HG03521 (cell line): ENCODE measurements at regions not wholly inside any gene's neighbourhood (a gene's known extent, or its start where the extent isn't known, plus 50 kb on each side); places are given as distances from the start of the nearest gene placed in this dataset.

ENCODE experiments used
- ATAC-seq: cut with Tn5 transposase; IDR thresholded peaks from one replicate; pipeline ENCODE4 v1.9.1; 2021; ENCODE audit warnings: mild to moderate bottlenecking, moderate library complexity; ENCODE audit not compliant: unreplicated experiment

DNA sequence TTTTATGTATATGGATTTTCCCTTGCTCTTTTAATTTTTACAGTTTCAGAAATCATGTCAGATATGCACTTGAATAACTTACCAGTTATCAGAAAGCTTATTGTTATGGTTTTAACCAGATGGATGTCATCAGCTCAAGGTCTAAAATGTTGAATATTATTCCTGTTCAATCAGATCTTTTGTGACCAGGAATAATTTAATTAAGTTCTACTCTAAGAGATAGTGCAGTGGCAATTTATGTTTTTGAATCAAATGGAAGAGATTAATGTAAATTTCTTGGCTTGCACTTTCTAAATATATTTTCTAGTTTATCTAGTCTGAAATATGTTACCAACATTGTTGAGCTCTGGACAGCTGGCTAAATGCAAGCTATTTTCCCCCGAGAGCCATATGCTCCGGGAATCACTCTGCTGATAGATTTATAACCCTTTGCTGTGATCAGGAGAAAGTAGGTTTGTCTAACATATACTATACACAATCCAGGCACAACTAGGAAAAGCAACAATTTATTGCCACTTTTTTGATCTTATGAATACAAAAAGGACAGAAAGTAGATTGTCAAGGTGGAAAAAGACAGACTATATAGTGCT is 76.8 kb upstream of the CD96 start:
- ATAC-seq, result no peak

- no peak for ATAC-seq
Measured at GRCh38 chr3:111470032-111470431, 72.0 kb upstream of the CD96 start.

DNA sequence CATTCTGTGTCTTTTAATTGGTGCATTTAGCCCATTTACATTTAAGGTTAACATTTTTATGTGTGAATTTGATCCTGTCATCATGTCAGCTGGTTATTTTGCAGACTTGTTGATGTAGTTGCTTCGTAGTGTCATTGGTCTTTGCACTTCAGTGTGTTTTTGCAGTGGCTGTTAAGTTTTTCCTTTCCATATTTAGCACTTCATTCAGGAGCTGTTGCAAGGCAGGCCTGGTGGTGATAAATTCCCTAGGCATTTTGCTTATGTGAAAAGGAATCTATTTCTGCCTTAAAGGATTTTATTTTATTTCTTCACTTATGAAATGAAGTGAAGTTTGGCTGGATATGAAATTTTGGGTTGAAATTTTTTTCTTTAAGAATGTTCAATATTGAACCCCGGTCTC is 70.2 kb upstream of the CD96 start:
- no peak for ATAC-seq

GRCh38 chr3:111472556-111472955 is 69.4 kb upstream of the CD96 start:
- no peak for ATAC-seq

DNA sequence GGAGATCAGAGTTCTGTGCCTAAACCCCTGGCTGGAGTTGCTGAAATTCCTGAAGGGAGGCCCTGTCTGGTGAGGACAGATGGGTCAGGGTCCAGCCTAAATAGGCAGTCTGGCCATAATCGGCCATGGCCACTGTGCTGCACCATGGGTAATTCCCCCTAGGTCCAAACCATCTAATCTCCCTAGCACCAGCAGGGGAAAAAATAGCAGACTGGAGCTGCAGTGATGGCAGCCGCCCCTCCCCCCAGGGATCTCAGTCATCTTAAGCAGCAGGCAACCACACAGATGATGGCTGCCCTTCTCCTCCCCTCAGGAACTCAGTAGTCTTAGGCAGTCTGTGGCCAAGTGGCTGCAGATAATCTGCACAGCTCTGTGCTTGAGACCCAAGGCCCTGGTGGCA is 68.4 kb upstream of the CD96 start:
- no peak for ATAC-seq

DNA sequence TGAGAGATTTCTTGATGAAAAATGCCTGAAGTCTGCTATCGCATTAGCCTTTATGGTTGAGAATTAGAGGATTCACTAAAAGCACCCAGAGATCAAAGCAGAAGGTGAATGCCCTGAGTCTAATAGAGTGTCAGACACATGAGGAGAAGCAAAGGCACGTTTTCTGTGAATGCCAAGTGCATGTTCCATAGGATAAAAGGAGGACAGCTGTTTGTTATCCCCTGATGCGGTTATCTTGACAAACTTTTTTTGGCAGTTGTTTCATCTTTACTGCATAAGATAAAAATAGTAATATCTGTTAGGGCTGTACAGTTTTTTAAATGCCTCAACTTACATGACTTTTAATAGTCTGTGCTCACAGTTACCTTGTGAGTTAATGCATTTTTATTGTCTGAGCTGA is 65.3 kb upstream of the CD96 start:
- ATAC-seq, result no peak

DNA sequence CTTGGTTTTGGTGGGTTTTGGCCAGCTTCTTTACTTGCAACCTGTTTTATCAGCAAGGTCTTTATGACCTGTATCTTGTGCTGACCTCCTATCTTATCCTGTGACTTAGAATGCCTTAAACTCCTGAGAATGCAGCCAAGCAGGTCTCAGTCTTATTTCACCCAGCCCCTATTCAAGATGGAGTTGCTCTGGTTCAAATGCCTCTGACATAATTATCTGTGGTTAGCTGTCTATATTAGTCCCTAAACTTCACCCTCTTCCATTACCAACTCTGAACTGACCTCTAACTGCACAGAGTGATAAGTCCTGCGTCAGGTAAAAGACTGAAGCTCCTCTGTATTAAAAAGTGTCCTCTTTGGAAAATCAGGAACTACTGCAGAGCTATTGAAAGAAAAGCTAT is 61.9 kb upstream of the CD96 start:
- no peak for ATAC-seq

DNA sequence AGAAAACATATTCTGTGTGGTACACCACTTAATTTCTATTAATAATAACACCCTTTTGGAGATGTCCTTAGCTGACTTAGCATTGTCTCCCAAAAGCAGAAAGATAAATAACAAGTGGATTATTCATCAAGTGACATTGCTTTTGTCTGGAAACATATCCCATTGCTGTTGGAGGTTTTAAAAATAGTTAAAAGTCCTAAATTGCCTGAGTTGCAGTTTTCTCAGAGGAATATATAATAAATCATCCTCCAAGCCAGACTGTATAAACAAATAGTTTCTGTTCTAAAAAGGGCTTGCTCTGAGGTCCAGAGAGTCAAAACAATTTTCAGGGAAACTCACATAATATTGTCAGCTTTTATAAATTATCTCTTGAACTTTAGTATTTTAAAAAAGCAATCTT is 60.4 kb upstream of the CD96 start:
- ATAC-seq, result no peak

GRCh38 chr3:111482574-111482973 is 59.4 kb upstream of the CD96 start:
- no peak for ATAC-seq

DNA sequence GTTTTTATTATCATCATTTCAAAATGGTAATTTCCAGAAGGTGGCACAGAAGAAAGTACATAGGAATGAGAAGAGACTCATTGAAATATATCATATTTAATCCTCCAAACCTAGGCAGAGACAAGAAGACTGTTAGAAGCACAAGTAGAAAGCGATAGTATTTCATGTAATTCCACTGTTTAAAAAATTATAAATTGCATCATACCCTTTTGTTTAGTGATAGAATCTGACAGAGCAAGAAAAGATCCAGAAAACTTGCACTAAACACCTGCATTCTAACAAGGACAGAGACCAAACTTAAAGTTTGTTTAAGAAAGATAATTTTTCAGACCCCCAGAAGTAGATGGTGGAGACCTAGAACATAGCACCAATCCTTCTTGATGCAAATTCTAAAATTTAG is 56.9 kb upstream of the CD96 start:
- ATAC-seq, result no peak
